NOMO-1 treated with DMSO at 0.1 percent for 48 hours (cell line): ENCODE measurements at regions not wholly inside any gene's neighbourhood (a gene's known extent, or its start where the extent isn't known, plus 50 kb on each side); places are given as distances from the start of the nearest gene placed in this dataset.
"Not testable (repeated sequence)": the region's sequence is repeated elsewhere in the genome, so short reads cannot be mapped to it uniquely, and the experiment has no call there.

Source experiments
- DNase-seq: peaks from one replicate; lab custom pipeline; 2025; ENCODE audit not compliant: unreplicated experiment; lab: John Stamatoyannopoulos, UW

DNA sequence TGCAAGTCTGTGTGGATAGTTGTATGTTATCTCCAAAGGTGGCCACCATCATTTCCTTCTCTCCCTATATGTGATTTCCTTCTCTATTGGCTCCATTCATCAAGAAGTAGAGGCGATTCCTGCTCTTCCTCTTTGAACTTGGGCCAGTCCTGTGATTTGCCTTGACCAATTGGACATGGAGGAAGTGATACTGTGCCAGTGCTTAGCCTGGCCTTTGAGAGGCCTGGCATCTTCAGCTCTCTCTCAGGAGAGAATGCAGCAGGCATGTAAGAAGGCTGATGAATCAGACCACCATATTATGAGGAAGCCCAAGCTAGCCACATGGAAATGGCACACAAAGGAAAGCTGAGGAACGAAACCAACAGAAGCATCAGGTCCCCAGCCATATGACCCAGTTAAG lies 195.0 kb upstream of the SVIL start:
- DNase-seq: no peak

DNA sequence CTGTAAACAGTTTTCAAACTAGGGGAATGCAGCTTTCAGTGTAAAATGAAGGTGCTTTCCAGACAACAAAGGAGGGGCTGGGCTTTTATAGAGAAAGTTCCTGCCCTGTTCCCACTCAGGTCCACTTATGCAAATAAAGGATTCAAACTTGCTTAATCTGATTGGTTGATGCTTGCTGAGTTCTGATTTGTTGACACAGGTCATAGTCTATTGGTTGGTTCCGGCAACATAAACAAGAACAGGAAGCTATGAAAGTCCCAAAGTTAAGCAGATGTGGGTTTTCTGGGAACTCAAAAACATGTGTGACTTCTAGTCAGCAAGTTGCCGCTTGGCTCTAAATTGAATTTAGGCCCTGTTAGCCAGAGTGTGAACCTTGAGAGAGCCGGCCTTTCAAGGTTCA lies 194.2 kb upstream of the SVIL start:
- no peak for DNase-seq

DNA sequence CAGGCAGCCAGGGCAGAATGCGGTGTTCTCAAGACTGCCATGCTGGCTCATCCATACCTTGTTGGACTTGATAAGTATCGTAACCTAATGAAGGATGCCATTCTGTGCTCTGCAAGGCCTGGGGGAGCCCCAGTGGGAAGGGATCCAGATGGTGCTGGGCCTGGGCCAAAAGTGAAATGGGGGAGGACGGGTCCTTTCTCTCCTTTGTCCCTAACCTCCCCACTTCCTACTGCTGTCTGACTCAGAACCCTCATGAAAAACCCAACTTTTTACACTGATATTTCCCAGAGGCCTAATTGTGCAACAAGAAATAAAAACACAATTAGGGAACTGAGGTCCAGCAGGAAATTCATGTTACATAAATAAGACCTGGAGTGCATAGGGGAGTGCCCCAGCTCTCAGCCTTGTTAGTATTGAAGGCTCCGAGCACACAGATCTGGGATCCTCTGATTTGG lies 193.7 kb upstream of the SVIL start:
- DNase-seq: no peak

DNA sequence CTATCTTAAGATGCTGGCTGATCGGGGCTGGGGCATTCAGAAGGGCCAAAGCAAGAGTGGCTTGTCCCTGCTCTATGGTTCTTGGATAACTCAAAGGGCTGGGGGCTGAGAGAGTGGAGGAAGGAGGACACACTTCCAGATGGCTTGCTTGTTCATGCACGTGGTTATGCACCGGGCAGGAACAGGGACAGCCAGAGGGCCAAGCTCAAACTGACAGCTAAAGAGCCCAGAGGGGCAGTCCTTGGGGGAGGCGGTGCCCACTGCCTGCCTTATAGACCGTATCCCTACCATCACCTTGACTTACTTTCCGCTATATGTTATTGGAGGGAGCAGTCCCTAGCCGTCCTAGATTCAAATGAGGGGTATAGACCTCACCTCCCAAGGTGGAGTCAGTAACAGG lies 192.7 kb upstream of the SVIL start:
- no peak for DNase-seq

DNA sequence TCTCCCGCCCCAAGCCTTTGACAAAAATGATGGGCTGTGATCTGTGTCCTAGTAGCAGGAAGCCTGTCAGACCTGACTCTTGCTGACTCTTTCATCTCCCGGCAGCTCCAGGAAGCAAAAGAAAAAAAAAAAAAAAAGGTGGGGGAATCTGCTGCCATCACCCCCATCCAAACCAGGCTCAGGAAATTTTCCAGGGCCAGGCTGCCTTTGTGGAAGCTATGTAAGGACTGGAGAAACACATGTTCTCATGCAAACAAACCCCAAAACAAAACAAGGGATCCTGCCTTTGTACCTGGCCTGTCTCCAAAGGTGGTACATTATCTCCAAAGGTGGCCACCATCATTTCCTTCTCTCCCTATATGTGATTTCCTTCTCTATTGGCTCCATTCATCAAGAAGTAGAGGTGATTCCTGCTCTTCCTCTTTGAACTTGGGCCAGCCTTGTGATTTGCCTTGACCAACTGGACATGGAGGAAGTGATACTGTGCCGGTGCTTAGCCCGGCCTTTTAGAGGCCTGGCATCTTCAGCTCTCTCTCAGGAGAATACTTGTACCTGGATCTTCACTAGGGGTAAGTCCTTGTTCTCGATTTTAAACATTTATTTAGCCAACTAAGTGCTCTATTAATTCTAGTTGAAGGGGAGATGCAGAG lies 192.2 kb upstream of the SVIL start:
- DNase-seq: no peak

DNA sequence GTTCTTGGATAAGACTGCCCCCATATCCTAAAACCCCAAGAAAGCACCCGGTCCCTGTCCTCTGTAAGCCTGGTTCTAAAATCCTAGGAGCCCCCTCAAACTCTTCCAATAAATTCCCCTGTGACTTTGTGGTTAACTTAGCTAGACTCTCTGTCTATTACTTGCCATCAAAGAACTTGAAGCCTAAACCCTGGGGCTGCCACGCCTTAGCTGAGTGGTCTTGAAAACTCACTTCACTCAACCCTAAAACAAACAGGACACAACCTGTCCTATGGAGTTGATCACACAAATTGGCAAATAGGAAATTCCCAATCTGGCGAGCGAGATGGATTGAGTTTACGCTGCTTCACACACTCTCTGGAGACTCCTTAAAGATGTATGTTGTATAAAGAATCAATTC lies 191.4 kb upstream of the SVIL start:
- no peak for DNase-seq

DNA sequence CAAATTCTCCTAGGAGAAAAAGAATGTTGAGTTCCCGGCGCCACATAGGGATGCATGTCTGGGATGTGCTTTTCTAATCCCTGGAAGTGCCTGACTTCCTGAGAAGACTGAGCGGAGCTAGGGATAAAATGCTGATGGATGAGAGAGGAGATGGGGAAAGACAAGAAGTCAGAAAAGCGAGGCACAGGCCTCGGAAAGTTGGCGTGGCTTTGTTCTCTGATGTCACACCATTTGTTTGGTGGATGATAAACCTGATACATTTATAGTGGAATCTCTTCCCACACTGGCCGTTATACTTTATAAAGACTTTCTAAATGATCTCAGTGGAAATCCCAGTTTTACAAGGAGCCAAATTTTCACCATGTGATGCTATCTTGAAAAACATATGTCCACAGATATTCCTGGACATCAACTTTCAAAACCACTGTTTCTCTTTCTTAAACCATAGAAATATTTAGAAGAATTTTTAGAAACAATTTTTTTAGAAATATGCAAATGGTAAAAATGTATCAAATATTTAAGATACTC lies 188.8 kb upstream of the SVIL start:
- no peak for DNase-seq

DNA sequence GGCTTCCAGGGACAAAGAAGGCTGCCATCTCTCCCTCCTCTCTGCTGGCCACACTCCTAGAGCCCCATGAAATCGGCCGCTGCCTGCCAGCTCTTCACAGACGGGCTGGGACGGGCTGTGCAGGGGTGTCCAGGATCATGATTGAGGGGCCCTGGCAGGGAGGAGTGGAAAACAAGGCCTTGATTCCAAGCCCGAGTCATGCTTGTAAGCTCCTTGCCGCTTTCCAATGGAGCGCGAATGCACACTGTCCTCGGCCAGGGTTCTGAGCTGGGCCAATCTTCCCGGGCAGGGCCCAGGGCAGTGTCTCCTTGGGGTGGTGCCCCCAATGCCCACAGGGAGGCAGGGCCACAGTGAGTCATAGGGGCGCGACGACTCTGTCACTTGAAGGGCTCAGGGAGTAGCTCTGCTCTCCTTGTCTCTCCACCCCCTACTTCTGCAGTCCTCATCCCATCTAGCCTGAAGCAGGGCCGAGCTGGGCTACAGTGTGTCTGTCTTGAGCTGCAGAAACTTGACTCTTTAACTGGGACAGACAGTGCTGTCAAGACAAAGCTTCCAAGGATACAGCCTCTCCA lies 186.2 kb upstream of the SVIL start:
- DNase-seq: no peak

DNA sequence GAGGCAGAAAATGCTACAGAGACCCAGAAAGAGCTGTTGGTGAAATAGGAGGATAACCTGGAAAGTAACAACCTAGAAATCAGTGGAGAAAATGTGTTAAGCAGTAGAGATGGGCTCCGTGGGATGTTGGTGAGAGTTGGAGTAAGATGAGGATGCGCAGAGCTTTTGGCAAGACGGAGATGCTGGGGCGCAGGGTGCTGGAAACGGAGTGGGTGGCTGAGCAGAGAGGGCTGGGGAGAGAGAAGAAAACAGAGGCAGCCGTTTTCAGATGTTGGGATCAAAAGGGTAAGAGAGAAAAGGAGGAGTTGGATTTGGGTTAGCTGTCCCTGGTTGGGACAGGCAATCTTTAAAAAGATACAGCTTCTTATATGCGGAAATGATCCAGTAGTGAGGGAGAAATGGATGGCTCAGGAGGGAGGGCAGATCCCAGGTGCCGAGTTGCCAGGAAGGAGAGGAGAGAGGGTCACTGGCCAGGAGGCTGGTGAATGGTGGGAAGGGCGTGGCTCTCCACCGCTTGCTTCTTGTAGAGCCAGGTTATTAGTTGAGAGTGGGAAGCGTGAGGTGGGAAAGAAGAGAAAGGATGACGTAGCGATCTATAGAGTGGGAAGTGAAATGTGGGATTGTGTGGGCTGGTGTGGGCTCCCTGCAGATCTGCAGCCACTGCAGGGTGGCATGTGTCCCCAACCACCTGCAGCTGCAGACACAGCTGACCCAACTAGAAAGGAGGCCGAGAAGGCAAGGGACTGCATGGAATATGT lies 182.2 kb upstream of the SVIL start:
- DNase-seq: no peak

DNA sequence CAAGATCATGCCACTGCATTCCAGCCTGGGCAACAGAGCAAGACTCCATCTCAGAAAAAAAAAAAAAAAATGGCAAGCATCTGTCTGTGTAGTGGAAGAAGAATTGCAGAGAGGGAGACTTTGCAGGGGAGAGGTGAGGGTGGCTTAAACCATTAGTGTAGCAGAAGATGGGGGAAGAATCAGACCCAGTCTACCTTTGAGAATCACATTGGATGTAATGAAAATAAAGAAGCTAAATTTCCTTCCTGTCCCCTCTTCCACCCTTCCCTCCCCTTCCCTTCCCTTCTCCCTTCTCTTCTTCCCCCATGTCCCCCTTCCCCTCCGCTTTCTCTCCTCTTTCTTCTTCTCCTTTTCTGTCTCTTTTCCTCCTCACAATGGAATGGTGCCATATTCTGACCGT lies 180.8 kb upstream of the SVIL start:
- DNase-seq: no peak

DNA sequence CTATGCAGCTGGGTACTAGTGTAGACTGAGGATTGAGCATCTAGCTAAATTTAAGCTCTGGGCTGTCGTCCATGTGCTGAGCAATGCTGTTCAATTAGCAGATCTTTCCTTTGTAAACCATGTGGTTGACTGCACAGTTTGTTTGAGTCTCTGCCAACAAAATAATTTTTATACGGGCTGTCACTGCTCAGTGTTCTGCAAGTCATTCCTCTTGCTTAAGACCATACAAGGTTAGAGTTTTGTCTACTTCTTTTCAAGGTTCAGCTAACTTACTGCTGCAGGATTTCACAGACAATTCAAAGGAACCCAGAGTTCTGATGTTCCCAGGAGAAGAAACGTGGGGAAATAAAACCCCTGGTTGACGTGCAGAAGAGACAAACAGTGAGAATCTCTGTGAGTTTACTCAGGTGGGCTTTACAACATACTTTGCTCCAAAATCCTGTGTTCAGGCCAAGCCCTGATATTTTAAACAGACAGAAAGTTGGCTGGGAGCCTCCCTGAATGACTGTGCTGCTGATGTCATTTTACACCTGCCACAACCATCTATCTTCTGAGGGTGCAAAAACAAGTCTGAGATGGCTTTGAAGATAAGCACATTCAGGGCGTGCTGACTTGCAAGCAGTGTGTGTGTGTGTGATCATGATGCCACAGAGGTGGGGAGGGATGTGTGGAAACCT lies 177.1 kb upstream of the SVIL start:
- DNase-seq: peak; percentile 23

DNA sequence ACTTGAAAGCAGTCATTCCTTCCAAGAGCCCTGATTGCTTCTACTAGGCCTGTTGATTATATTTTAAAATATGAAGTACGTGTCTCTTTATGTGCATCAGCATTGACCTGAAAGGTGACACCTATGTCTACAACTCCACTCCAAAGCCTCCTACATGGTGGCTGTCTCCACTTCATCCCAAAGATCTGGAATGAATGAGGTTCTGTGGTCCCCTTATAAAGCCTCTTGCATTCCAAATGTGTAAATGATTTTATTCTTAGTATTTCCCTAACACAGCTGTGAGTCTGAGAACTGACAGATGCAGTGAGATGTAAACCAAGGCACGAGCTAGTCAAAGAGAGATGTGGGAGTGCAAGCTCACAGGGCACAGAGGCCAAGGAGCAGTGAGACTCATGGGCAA lies 176.0 kb upstream of the SVIL start:
- DNase-seq: no peak

DNA sequence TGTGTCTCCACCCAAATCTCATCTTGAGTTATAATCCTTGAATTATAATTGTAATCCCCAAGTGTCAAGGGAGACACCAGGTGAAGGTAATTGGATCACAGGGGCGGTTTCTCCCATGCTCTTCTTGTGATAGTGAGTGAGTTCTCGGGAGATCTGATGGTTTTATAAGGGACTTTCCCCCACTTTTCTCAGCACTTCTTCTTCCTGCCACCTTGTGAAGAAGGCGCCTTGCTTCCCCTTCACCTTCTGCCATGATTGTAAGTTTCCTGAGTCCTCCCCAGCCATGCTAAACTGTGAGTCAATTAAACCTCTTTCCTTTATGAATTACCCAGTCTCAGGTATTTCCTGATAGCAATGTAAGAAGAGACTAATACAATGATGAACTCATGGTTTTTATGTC lies 175.5 kb upstream of the SVIL start:
- not testable (repeated sequence) for DNase-seq

DNA sequence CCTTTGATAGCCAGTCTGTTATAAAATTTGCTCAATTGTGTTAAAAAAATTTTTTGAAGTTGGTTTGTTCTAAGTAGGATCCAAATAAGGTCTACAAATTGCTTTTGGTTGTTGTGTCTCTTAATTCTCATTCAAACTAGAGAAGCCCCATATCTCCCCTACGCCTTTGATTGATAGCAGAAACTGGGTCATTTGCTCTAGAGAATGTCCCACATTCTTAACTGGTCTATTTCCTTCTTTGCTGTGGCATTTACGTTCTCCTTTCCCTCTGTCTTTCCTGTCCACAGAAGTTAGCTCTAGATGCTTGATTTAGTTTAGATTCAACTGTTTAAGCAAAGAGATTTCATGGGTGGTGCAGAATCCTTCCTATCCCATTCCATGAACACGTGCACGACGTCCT lies 174.6 kb upstream of the SVIL start:
- DNase-seq: no peak

DNA sequence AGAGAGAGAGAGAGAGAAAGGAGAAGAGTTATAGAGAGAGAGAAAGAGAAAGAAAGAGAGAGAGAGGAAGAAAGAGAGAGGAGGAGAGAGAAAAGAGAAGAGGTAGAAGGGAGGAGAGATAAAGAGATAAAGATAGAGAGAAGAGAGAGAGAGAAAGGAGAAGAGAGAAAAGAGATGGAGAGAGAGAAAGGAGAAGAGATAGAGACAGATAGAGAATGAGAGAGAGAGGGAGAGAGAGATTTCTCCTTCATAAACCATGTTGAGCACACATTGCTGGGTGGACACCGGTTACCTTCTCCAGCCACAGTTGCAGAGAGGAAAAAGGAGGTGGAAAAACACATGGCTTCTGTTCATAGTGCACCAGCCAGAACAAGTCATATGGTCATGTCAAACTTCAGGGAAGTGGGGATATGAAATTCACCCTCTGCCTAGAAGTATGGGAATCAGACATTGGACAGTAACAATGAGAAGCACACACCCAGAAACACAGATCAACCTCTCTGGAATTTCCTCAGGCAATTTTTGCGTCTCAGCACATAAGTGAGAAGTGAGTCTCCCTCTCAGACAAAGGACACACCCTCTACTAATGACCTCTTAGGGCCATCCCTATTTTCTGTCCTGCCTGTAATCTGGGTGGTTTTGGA lies 172.5 kb upstream of the SVIL start:
- DNase-seq: no peak

DNA sequence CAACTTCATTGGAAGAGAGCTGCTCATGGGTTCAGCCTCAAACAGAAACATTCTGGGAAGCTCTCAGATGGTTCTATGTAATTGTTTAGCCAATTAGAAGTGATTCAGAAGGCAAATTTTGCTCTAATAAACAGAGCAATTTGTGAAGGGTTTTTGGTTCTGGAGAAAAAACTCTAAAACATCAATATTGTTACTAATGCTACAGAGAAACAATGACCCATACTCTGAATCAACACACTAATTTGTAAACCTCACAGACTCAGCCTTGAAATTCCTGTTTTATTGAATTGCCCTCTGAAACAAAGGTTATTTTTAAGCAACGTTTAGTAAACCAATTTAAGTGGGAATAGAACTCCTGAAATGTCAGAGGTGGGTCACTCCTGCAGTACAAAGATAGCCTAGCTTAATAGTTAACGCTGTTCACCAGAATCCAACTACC lies 171.6 kb upstream of the SVIL start:
- DNase-seq: no peak

DNA sequence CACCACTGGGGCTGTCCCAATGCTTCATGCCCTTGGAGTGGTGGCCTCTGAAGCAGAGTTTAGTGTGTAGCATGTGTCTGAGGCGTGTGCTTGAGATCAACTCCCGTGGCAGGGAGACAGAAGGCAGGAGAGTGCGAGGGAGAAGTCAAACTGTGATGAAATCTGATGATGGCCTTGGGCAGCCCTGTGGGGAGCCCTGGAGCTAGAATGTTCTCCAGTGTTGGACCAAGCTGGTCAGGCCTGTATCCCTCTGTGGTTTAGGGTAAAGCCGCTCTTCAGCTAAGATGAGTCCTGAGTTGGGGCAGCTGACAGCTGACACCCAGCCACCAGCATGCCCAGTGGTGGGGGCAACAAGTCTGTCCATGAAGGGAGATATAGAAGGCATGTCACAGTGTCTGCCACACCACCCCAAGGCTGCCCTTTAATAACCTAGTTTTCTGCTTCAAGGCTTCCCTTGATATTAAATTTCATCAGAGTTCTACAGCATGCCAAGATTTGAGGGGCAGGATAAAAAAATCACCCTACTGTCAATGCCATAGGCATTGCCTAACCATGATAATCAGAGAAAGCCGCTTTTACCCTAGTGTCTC lies 170.5 kb upstream of the SVIL start:
- no peak for DNase-seq

DNA sequence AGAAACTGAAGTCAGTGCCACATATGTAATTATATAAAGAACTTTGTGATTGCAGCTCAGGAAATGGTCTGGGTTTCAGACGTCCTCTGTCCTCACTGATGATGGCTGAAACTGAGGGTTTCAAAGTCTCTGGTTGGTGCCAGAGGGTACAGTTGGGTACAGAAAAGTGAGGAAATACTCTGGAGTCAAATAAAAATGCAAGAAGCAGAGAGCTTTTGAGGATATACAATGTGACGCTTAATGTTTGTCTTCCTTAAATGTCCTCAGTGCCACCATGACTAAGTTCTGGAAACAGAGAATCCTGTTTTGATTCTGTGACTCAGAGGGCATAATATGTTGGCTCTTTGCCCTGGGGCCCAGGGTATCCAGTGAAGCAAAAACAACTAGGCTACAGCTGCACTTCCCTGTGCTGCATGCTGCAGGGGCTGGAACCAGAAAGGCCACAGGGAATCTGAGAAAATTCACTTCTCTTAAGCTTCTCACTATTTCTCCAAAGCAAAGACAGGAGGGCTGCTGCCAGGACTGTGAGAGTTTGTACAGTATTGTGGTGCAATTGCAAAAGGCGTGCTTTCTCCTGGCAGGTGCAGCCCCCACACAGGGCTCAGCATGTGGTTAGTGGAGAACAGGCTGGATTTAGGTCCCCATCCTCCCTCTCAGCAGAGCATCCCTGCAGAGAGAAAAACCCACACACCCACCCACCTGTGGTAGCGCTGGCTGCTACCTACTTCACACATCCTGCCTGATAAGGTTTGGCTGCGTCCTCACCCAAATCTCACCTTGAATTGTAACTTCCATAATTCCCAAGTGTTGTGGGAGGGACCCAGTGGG lies 169.5 kb upstream of the SVIL start:
- DNase-seq: peak; percentile 19

DNA sequence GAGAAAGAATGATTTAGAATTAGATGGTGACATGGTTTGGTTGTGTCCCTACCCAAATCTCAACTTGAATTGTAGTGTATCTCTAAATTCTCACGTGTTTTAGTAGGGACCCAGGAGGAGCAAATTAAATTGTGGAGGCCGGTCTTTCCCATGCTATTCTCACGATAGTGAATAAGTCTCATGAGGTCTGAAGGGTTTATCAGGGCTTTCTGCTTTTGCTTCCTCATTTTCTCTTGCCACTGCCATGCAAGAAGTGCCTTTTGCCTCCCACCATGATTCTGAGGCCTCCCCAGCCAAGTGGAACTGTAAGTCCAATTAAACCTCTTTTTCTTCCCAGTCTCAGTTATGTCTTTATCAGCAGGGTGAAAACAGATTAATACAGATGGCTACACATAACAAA lies 167.4 kb upstream of the SVIL start:
- peak; percentile 29 for DNase-seq
